ENCODE measurements at regions not wholly inside any gene's neighbourhood (a gene's known extent, or its start where the extent isn't known, plus 50 kb on each side); places are given as distances from the start of the nearest gene placed in this dataset.

- no peak for TF ChIP-seq GATA1 (IDR thresholded peaks at IDR 0.05; ENCODE audit: low read depth, low read length)
- no peak for TF ChIP-seq POLR2A (IDR thresholded peaks at IDR 0.05; ENCODE audit: low read length)
- peak; percentile 18 to 36 for DNase-seq
Observed at GRCh38 chr11:87878373-87878825, 296.8 kb downstream of the RAB38 start.

DNA sequence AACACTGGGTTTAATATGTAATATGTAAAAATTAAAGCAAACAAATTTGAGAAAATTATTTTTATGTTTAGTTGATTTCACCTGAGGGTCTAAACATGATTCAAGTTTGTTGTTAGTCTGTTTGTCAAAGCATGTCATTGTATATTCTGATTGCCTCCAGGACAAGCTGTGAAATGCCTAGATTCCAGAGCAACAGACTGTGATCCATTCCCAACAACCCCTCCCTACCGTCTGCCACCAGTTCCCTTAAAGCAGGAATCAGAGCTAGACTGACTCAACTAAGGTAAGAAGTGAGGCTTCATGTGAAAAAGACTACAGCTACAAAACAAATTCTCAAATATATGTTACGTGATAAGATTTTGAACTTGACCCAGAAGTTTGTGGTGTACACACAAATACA lies 304.2 kb downstream of the RAB38 start:
- no peak for TF ChIP-seq GATA1 (IDR thresholded peaks at IDR 0.05; ENCODE audit: low read depth, low read length)
- no peak for TF ChIP-seq POLR2A (IDR thresholded peaks at IDR 0.05; ENCODE audit: low read length)

DNA sequence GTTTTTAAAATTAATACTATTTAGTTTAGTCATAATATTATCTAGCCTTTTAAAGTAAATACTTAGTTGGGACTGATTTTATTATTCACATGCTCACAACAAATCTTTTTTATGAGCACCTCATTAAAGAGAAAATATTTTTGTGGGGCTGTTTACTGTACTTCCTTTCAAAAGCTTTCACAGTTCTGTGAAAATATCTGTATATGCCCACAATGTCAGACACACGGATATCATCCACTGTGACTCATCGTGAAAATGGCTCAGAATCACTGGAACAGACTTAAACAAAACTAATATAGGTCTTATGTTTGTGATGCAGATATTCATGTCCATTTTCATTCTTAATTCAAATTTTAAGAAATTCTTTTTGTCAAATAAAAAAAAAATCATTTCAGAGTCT lies 305.2 kb downstream of the RAB38 start:
- TF ChIP-seq POLR2A (IDR thresholded peaks at IDR 0.05; ENCODE audit: low read length) (no peak), GATA1 (IDR thresholded peaks at IDR 0.05; ENCODE audit: low read depth, low read length) (no peak)
- DNase-seq, result no peak

More for the DNA sequence above, 304.2 kb downstream of the RAB38 start:
- no peak for DNase-seq

DNA sequence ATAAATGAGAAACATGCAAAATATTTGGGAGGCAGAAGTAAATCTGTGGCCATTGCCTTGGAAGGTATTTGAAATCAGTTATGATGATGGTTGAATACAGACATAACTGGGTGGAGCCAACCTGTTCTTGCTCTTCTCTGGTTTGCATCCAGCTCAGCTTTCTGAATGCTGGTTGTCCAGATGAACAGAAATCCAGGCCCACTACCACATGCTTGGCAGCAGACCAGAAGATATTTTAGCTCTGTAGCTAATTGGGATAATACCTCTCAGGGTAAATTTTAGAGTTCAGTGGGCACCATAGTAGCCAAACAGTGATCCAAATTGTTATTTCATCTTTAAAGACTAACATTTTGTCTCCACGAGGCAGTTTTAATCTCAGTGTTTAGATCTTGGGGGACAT lies 308.3 kb downstream of the RAB38 start:
- DNase-seq, result no peak
- TF ChIP-seq POLR2A (IDR thresholded peaks at IDR 0.05; ENCODE audit: low read length), result no peak
- no peak for TF ChIP-seq GATA1 (IDR thresholded peaks at IDR 0.05; ENCODE audit: low read depth, low read length)

DNA sequence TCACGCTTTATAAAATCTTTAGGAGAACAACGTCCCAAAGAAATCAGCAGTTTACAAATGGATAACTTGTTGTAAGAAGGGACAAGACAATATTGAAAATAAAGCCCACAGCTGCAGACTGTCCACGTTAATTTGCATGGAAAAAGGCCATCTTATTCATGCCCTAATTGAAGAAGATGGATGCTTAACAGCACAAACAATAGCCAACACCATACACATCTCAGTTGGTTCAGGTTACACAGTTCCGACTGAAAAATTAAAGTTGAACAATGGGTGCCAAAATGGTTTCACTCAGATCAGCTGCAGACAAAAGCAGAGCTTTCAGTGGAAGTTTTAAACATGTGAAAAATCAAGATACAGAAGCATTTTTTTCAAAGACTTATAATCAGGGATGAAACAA lies 314.2 kb downstream of the RAB38 start:
- TF ChIP-seq POLR2A (IDR thresholded peaks at IDR 0.05; ENCODE audit: low read length) (no peak), GATA1 (IDR thresholded peaks at IDR 0.05; ENCODE audit: low read depth, low read length) (no peak)
- no peak for DNase-seq

- DNase-seq, result no peak
- TF ChIP-seq POLR2A (IDR thresholded peaks at IDR 0.05; ENCODE audit: low read length), result no peak
- TF ChIP-seq GATA1 (IDR thresholded peaks at IDR 0.05; ENCODE audit: low read depth, low read length), result no peak
Observed at GRCh38 chr11:87859636-87860035, 315.6 kb downstream of the RAB38 start.

DNA sequence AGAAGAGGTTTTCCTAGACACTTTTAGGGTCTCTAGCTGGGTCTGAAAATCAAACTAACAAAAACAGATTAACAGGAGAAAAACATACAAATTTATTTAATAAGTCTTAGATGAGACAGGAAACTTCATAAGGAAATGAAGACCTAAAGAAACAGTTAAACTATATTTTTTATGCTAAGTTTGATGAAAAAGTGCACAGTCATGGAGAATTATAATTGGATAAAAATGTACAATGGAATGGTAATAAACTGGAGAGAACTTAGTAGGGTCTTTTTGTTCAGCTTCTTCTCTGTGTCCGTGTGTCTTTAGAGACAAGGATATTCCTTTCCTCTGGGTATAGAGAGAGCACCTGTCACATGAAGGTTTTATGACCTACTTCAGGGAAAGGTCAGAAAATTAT lies 323.4 kb downstream of the RAB38 start:
- no peak for TF ChIP-seq GATA1 (IDR thresholded peaks at IDR 0.05; ENCODE audit: low read depth, low read length)
- no peak for TF ChIP-seq POLR2A (IDR thresholded peaks at IDR 0.05; ENCODE audit: low read length)
- DNase-seq, result no peak

GRCh38 chr11:87851234-87851633 lies 324.0 kb downstream of the RAB38 start:
- DNase-seq, result no peak
- no peak for TF ChIP-seq GATA1 (IDR thresholded peaks at IDR 0.05; ENCODE audit: low read depth, low read length)
- no peak for TF ChIP-seq POLR2A (IDR thresholded peaks at IDR 0.05; ENCODE audit: low read length)

- TF ChIP-seq POLR2A (IDR thresholded peaks at IDR 0.05; ENCODE audit: low read length) (no peak), GATA1 (IDR thresholded peaks at IDR 0.05; ENCODE audit: low read depth, low read length) (no peak)
- no peak for DNase-seq
Observed at GRCh38 chr11:87849216-87849615, 326.0 kb downstream of the RAB38 start.

GRCh38 chr11:87840786-87841185 lies 334.5 kb downstream of the RAB38 start:
- no peak for DNase-seq
- no peak for TF ChIP-seq GATA1 (IDR thresholded peaks at IDR 0.05; ENCODE audit: low read depth, low read length)
- no peak for TF ChIP-seq POLR2A (IDR thresholded peaks at IDR 0.05; ENCODE audit: low read length)

- TF ChIP-seq POLR2A (IDR thresholded peaks at IDR 0.05; ENCODE audit: low read length) (no peak), GATA1 (IDR thresholded peaks at IDR 0.05; ENCODE audit: low read depth, low read length) (no peak)
- DNase-seq, result no peak
Observed at GRCh38 chr11:87832211-87832610, 343.0 kb downstream of the RAB38 start.

GRCh38 chr11:87820011-87820410 lies 355.2 kb downstream of the RAB38 start:
- DNase-seq, result no peak
- TF ChIP-seq POLR2A (IDR thresholded peaks at IDR 0.05; ENCODE audit: low read length), result no peak
- TF ChIP-seq GATA1 (IDR thresholded peaks at IDR 0.05; ENCODE audit: low read depth, low read length), result no peak

- TF ChIP-seq GATA1 (IDR thresholded peaks at IDR 0.05; ENCODE audit: low read depth, low read length), result no peak
- no peak for TF ChIP-seq POLR2A (IDR thresholded peaks at IDR 0.05; ENCODE audit: low read length)
- no peak for DNase-seq
Observed at GRCh38 chr11:87819151-87819550, 356.1 kb downstream of the RAB38 start.

GRCh38 chr11:87812571-87813365 lies 362.5 kb downstream of the RAB38 start:
- TF ChIP-seq POLR2A (IDR thresholded peaks at IDR 0.05; ENCODE audit: low read length) (no peak), GATA1 (IDR thresholded peaks at IDR 0.05; ENCODE audit: low read depth, low read length) (no peak)
- no peak for DNase-seq

GRCh38 chr11:87810486-87810885 lies 364.8 kb downstream of the RAB38 start:
- TF ChIP-seq GATA1 (IDR thresholded peaks at IDR 0.05; ENCODE audit: low read depth, low read length) (no peak), POLR2A (IDR thresholded peaks at IDR 0.05; ENCODE audit: low read length) (no peak)
- DNase-seq, result no peak

Data from erythroblast (primary cell).